Parathyroid adenoma (tissue), 2 donors: ENCODE measurements at regions not wholly inside any gene's neighbourhood (a gene's known extent, or its start where the extent isn't known, plus 50 kb on each side); places are given as distances from the start of the nearest gene placed in this dataset.
"Not testable (repeated sequence)": the region's sequence is repeated elsewhere in the genome, so short reads cannot be mapped to it uniquely, and the experiment has no call there.

Experiments used
- H2AFZ ChIP-seq: fragments of 300-600 bp; sonication (generic); one replicate; pipeline ENCODE4 v1.7.0; 2017; ENCODE audit warnings: antibody characterized with exemption, mild to moderate bottlenecking
- H3K27ac ChIP-seq: fragments of 300-600 bp; sonication (generic); one replicate; pipeline ENCODE4 v1.7.0; 2017
- H3K27me3 ChIP-seq: fragments of 300-600 bp; sonication (generic); one replicate; pipeline ENCODE4 v1.7.0; 2017; ENCODE audit warnings: low read length; ENCODE audit not compliant: control insufficient read depth, insufficient read depth
- H3K36me3 ChIP-seq: fragments of 300-600 bp; sonication (generic); one replicate; pipeline ENCODE4 v1.7.0; 2017; ENCODE audit warnings: low read length; ENCODE audit not compliant: control insufficient read depth, insufficient read depth
- H3K4me1 ChIP-seq: fragments of 300-600 bp; sonication (generic); one replicate; pipeline ENCODE4 v1.7.0; 2017; ENCODE audit warnings: control low read depth
- H3K4me2 ChIP-seq: fragments of 300-600 bp; sonication (generic); one replicate; pipeline ENCODE4 v1.7.0; 2017; ENCODE audit warnings: low read length
- H3K4me3 ChIP-seq: fragments of 300-600 bp; sonication (generic); one replicate; pipeline ENCODE4 v1.7.0; 2017; ENCODE audit warnings: low read depth, low read length
- H3K79me2 ChIP-seq: fragments of 300-600 bp; sonication (generic); one replicate; pipeline ENCODE4 v1.7.0; 2017; ENCODE audit warnings: control low read depth
- H3K9ac ChIP-seq: fragments of 300-600 bp; sonication (generic); one replicate; pipeline ENCODE4 v1.7.0; 2017; ENCODE audit warnings: mild to moderate bottlenecking
- H3K9me3 ChIP-seq: fragments of 300-600 bp; sonication (generic); one replicate; pipeline ENCODE4 v1.7.0; 2017; ENCODE audit warnings: low read length; ENCODE audit not compliant: control insufficient read depth
- CTCF ChIP-seq: fragments of 300-600 bp; sonication (generic); IDR thresholded peaks from one replicate; pipeline ENCODE4 v1.7.0; 2017; ENCODE audit warnings: antibody characterized with exemption, mild to moderate bottlenecking
- donor health status: primary hyperparathyroidism.

GRCh38 chr13:79625517-79625916 lies 144.6 kb downstream of the NDFIP2 start:
- H3K4me2 ChIP-seq = no peak overlapping the region
- H3K9me3 ChIP-seq = no peaks in the 10 kb centered on the region
- no peak for TF ChIP-seq CTCF

GRCh38 chr13:79621902-79622301 lies 140.9 kb downstream of the NDFIP2 start:
- TF ChIP-seq CTCF = no peak
- H3K4me3 ChIP-seq = no peak overlapping the region
- no peaks in the 10 kb centered on the region for H3K79me2 ChIP-seq
- no peaks in the 10 kb centered on the region for H3K27me3 ChIP-seq
- no peak overlapping the region for H2AFZ ChIP-seq
- H3K36me3 ChIP-seq = no peaks in the 10 kb centered on the region
- no peak overlapping the region for H3K27ac ChIP-seq
- no peak overlapping the region for H3K4me2 ChIP-seq
- no peak overlapping the region for H3K9ac ChIP-seq
- H3K9me3 ChIP-seq = no peaks in the 10 kb centered on the region
- H3K4me1 ChIP-seq = no peaks in the 10 kb centered on the region

More at GRCh38 chr13:79625517-79625916, 144.6 kb downstream of the NDFIP2 start:
- no peaks in the 10 kb centered on the region for H3K79me2 ChIP-seq
- H3K27me3 ChIP-seq = no peaks in the 10 kb centered on the region
- H2AFZ ChIP-seq = no peak overlapping the region
- H3K4me3 ChIP-seq = no peak overlapping the region
- H3K27ac ChIP-seq = no peak overlapping the region
- H3K9ac ChIP-seq = no peak overlapping the region
- no peaks in the 10 kb centered on the region for H3K4me1 ChIP-seq
- H3K36me3 ChIP-seq = no peaks in the 10 kb centered on the region

- Histone ChIP-seq H3K4me2 (no peak overlapping the region), H3K79me2 (no peaks in the 10 kb centered on the region), H3K27me3 (no peaks in the 10 kb centered on the region), H3K27ac (no peak overlapping the region), H3K9me3 (no peaks in the 10 kb centered on the region), H3K4me1 (no peaks in the 10 kb centered on the region), H3K9ac (no peak overlapping the region), H3K36me3 (no peaks in the 10 kb centered on the region), H3K4me3 (no peak overlapping the region), H2AFZ (no peak overlapping the region)
- no peak for TF ChIP-seq CTCF
These were observed 140.5 kb downstream of the NDFIP2 start for GRCh38 chr13:79621449-79621848.

- H3K27me3 ChIP-seq = no peaks in the 10 kb centered on the region
- no peaks in the 10 kb centered on the region for H3K4me1 ChIP-seq
- H3K9ac ChIP-seq = no peak overlapping the region
- no peak overlapping the region for H2AFZ ChIP-seq
- no peak for TF ChIP-seq CTCF
- no peak overlapping the region for H3K4me3 ChIP-seq
- no peaks in the 10 kb centered on the region for H3K79me2 ChIP-seq
- H3K36me3 ChIP-seq = no peaks in the 10 kb centered on the region
- H3K27ac ChIP-seq = no peak overlapping the region
- no peak overlapping the region for H3K4me2 ChIP-seq
- no peaks in the 10 kb centered on the region for H3K9me3 ChIP-seq
These were observed 133.4 kb downstream of the NDFIP2 start for GRCh38 chr13:79614250-79614918.

- Histone ChIP-seq H3K9me3 (no peaks in the 10 kb centered on the region), H2AFZ (no peak overlapping the region), H3K9ac (no peak overlapping the region), H3K79me2 (no peaks in the 10 kb centered on the region), H3K4me1 (no peaks in the 10 kb centered on the region), H3K36me3 (no peaks in the 10 kb centered on the region), H3K27me3 (no peaks in the 10 kb centered on the region), H3K27ac (no peak overlapping the region), H3K4me2 (no peak overlapping the region), H3K4me3 (no peak overlapping the region)
- no peak for TF ChIP-seq CTCF
These were observed 131.6 kb downstream of the NDFIP2 start for GRCh38 chr13:79612604-79613003.

GRCh38 chr13:79607895-79608294 lies 126.9 kb downstream of the NDFIP2 start:
- H3K27me3 ChIP-seq, H3K4me2 ChIP-seq, H3K79me2 ChIP-seq, H3K4me1 ChIP-seq, H3K4me3 ChIP-seq, H2AFZ ChIP-seq, H3K9me3 ChIP-seq, H3K27ac ChIP-seq, H3K9ac ChIP-seq, H3K36me3 ChIP-seq: not testable (repeated sequence)
